ENCODE measurements at regions not wholly inside any gene's neighbourhood (a gene's known extent, or its start where the extent isn't known, plus 50 kb on each side); places are given as distances from the start of the nearest gene placed in this dataset.

DNA sequence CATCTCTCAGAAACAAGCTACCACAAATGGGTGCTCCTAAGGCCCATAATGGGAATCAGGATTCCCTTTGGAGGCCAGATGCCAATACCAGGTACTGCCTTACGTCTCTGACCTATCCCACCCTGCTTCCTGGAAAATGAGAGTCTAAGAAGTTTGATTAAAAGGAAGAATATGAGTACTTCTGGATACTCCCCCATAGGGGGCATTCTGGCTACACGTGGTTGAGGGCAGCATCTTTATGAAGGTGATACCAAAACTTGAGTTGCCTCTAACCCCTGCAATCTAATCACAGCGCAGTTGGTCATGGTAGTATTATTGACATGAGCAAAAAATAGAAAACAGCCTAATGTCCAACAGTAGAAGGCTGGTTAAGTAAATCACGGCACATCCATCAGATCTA, 184.2 kb upstream of the LHX5 start:
- CTCF ChIA-PET: no interaction called here
- DNase-seq: no peak

DNA sequence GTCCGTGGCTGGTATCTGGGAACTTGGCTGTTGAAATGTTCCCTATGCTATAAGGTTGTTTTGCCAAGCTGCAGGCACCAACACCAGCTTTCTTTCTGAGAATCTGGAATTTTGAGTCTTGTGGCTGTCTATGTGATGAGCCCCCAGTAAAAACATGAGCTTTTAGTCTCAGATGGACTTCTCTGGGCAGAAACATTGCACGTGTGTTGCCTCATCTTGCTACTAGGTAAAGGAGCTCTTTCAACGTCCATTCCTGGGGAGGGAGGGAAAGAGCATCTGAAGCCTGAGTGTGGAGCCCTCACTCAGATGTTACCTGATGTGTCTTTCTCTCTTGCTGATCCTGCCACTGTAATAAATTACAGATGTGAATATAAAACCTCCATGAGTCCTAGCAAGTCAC, 183.8 kb upstream of the LHX5 start:
- no peaks in the 10 kb centered on the region for H3K4me1 ChIP-seq (ENCODE audit: insufficient read depth, low read length)
- Mint-ChIP-seq H3K9me3 (peaks cover 3 to 20% (median 8%) of the 10 kb centered on the region in 5 donors), H3K27ac (no peak overlapping the region), H3K36me3 (no peaks in the 10 kb centered on the region), H3K4me1 (no peaks in the 10 kb centered on the region), H3K27me3 (peaks cover 5 to 10% of the 10 kb centered on the region in 2 donors), H3K4me3 (no peak overlapping the region)
- no peak overlapping the region for H3K4me3 ChIP-seq (ENCODE audit: low read length)
- no peaks in the 10 kb centered on the region for H3K9me3 ChIP-seq (ENCODE audit: low read length)
- CTCF ChIA-PET: no interaction called here
- no peak overlapping the region for H3K27ac ChIP-seq (ENCODE audit: low read depth, low read length)
- H3K36me3 ChIP-seq (ENCODE audit: insufficient read depth, low read length): no peaks in the 10 kb centered on the region
- DNase-seq: no peak
- POLR2A ChIA-PET: no interaction called here
- no peaks in the 10 kb centered on the region for H3K27me3 ChIP-seq (ENCODE audit: insufficient read depth, low read length, poor library complexity, severe bottlenecking)

More for the DNA sequence above, 184.2 kb upstream of the LHX5 start:
- Mint-ChIP-seq H3K36me3 (no peaks in the 10 kb centered on the region), H3K9me3 (peaks cover 3 to 20% (median 8%) of the 10 kb centered on the region in 5 donors), H3K4me1 (no peaks in the 10 kb centered on the region), H3K27ac (no peak overlapping the region), H3K27me3 (peaks cover 2 to 10% of the 10 kb centered on the region in 2 donors), H3K4me3 (no peak overlapping the region)
- Histone ChIP-seq H3K4me1 (ENCODE audit: insufficient read depth, low read length) (no peaks in the 10 kb centered on the region), H3K27ac (ENCODE audit: low read depth, low read length) (no peak overlapping the region), H3K27me3 (ENCODE audit: insufficient read depth, low read length, poor library complexity, severe bottlenecking) (no peaks in the 10 kb centered on the region), H3K9me3 (ENCODE audit: low read length) (no peaks in the 10 kb centered on the region), H3K4me3 (ENCODE audit: low read length) (no peak overlapping the region), H3K36me3 (ENCODE audit: insufficient read depth, low read length) (no peaks in the 10 kb centered on the region)
- POLR2A ChIA-PET: no interaction called here

GRCh38 chr12:113651662-113652061, 180.0 kb upstream of the LHX5 start:
- ChIA-PET CTCF (no interaction called here), POLR2A (no interaction called here)
- Histone ChIP-seq H3K27ac (ENCODE audit: low read depth, low read length) (no peak overlapping the region), H3K4me1 (ENCODE audit: insufficient read depth, low read length) (no peaks in the 10 kb centered on the region), H3K36me3 (ENCODE audit: insufficient read depth, low read length) (no peaks in the 10 kb centered on the region), H3K4me3 (ENCODE audit: low read length) (no peak overlapping the region), H3K27me3 (ENCODE audit: insufficient read depth, low read length, poor library complexity, severe bottlenecking) (no peaks in the 10 kb centered on the region), H3K9me3 (ENCODE audit: low read length) (no peaks in the 10 kb centered on the region)
- Mint-ChIP-seq H3K4me3 (no peak overlapping the region), H3K36me3 (no peaks in the 10 kb centered on the region), H3K9me3 (peaks cover 3 to 16% (median 6%) of the 10 kb centered on the region in 5 donors), H3K27ac (no peak overlapping the region), H3K4me1 (no peaks in the 10 kb centered on the region), H3K27me3 (peaks cover 22 to 26% of the 10 kb centered on the region in 2 donors)
- DNase-seq: no peak

- Histone ChIP-seq H3K27ac (ENCODE audit: low read depth, low read length) (peak overlapping the region; percentile 49), H3K4me3 (ENCODE audit: low read length) (no peak overlapping the region), H3K4me1 (ENCODE audit: insufficient read depth, low read length) (no peaks in the 10 kb centered on the region), H3K27me3 (ENCODE audit: insufficient read depth, low read length, poor library complexity, severe bottlenecking) (no peaks in the 10 kb centered on the region), H3K9me3 (ENCODE audit: low read length) (no peaks in the 10 kb centered on the region), H3K36me3 (ENCODE audit: insufficient read depth, low read length) (no peaks in the 10 kb centered on the region)
- no peak for DNase-seq
- Mint-ChIP-seq H3K36me3 (no peaks in the 10 kb centered on the region), H3K9me3 (peaks cover 3 to 10% (median 6%) of the 10 kb centered on the region in 5 donors), H3K27ac (no peak overlapping the region), H3K4me3 (no peak overlapping the region), H3K27me3 (peaks cover 24 to 34% of the 10 kb centered on the region in 2 donors), H3K4me1 (no peaks in the 10 kb centered on the region)
- ChIA-PET POLR2A (no interaction called here), CTCF (no interaction called here)
These were observed 178.8 kb upstream of the LHX5 start for GRCh38 chr12:113650476-113650875.

DNA sequence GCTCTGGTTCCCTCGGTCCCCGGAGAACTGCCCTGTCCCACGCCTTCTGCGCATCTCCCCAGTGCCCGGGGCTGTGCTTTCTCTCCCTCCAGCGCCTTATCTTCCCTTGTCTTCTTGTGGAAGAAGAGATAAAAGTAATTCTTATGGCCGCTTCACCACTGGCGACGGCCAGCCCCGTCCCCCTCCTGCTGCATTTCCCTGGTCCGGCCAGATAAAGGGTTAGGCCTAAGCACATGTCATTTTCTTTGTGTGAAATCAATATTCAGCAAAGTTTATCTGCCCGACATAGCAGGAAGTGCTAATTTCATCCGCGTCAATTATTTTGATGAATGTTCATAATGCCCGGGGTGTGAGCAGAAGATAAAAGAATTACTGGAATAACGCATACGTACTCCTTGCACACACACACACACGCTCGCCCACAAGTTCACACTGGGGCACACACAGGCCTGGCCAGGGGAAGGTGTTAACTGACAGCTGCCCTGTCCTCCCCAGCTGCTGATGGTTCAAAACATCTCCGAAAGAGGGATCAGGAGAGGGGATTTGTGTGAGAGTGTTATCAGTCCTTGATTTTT, 177.7 kb upstream of the LHX5 start:
- POLR2A ChIA-PET: no interaction called here

DNA sequence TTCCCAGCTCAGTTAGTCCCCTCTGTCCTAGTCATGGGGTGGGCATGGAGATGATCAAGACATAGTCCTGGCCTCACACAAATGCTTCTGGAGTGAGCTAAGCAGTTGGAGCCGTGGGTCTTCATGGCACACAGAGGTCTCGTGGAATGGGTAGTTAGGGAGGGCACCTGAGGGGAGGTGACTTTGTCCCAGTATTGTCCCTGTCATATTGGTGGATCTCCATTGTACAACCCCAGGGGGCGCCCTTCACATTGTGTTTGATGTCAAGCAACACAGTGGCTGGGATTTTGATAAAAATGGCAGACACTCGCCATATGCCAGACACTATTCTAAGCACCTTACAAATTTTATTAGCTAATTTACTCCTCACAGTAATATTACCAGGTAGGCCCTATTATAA, 175.4 kb upstream of the LHX5 start:
- Mint-ChIP-seq H3K27me3 (peaks cover 31 to 56% of the 10 kb centered on the region in 2 donors), H3K9me3 (peaks cover 0 to 2% (median 0%) of the 10 kb centered on the region in 5 donors), H3K4me3 (no peak overlapping the region), H3K36me3 (no peaks in the 10 kb centered on the region), H3K27ac (no peak overlapping the region), H3K4me1 (no peaks in the 10 kb centered on the region)
- ChIA-PET POLR2A (no interaction called here), CTCF (no interaction called here)
- Histone ChIP-seq H3K9me3 (ENCODE audit: low read length) (no peaks in the 10 kb centered on the region), H3K27me3 (ENCODE audit: insufficient read depth, low read length, poor library complexity, severe bottlenecking) (no peaks in the 10 kb centered on the region), H3K36me3 (ENCODE audit: insufficient read depth, low read length) (no peaks in the 10 kb centered on the region), H3K4me1 (ENCODE audit: insufficient read depth, low read length) (no peaks in the 10 kb centered on the region), H3K27ac (ENCODE audit: low read depth, low read length) (no peak overlapping the region), H3K4me3 (ENCODE audit: low read length) (no peak overlapping the region)
- DNase-seq: no peak

More for the DNA sequence above, 177.7 kb upstream of the LHX5 start:
- H3K36me3 ChIP-seq (ENCODE audit: insufficient read depth, low read length): no peaks in the 10 kb centered on the region
- no peak overlapping the region for H3K4me3 ChIP-seq (ENCODE audit: low read length)
- Mint-ChIP-seq H3K4me1 (no peaks in the 10 kb centered on the region), H3K27me3 (peaks cover 31 to 43% of the 10 kb centered on the region in 2 donors), H3K27ac (no peak overlapping the region), H3K9me3 (peaks cover 2 to 10% (median 3%) of the 10 kb centered on the region in 5 donors), H3K36me3 (no peaks in the 10 kb centered on the region), H3K4me3 (no peak overlapping the region)
- peak overlapping the region; percentile 49 for H3K27ac ChIP-seq (ENCODE audit: low read depth, low read length)
- H3K9me3 ChIP-seq (ENCODE audit: low read length): no peaks in the 10 kb centered on the region
- DNase-seq: no peak
- CTCF ChIA-PET: no interaction called here
- no peaks in the 10 kb centered on the region for H3K27me3 ChIP-seq (ENCODE audit: insufficient read depth, low read length, poor library complexity, severe bottlenecking)
- H3K4me1 ChIP-seq (ENCODE audit: insufficient read depth, low read length): no peaks in the 10 kb centered on the region

DNA sequence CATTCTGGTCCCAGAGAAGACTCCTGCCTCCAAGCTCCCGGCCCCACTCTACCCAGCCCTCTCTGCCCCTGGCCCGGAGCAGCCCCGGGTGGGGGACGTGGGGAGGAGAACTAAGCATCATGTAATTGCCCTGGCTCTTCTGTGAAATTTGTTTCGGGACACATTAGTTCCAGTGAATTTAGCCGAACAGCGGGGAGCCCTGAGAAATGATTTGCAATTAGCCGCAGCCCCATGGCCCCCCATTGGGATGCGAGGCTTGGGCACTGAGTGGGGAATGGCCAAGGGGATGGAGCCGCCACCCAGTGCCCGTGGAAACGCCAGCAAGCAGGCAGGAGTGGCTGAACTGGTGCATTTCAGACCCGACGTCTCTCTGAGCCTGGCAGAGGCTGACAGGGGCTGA, 173.9 kb upstream of the LHX5 start:
- Histone ChIP-seq H3K36me3 (ENCODE audit: insufficient read depth, low read length) (no peaks in the 10 kb centered on the region), H3K4me1 (ENCODE audit: insufficient read depth, low read length) (no peaks in the 10 kb centered on the region), H3K27ac (ENCODE audit: low read depth, low read length) (no peak overlapping the region), H3K27me3 (ENCODE audit: insufficient read depth, low read length, poor library complexity, severe bottlenecking) (no peaks in the 10 kb centered on the region), H3K4me3 (ENCODE audit: low read length) (no peak overlapping the region), H3K9me3 (ENCODE audit: low read length) (no peaks in the 10 kb centered on the region)
- Mint-ChIP-seq H3K36me3 (no peaks in the 10 kb centered on the region), H3K4me3 (no peak overlapping the region), H3K27me3 (peaks cover 35 to 65% of the 10 kb centered on the region in 2 donors), H3K9me3 (peaks cover 0 to 2% (median 0%) of the 10 kb centered on the region in 5 donors), H3K4me1 (no peaks in the 10 kb centered on the region), H3K27ac (no peak overlapping the region)
- no peak for DNase-seq
- ChIA-PET POLR2A (no interaction called here), CTCF (no interaction called here)

GRCh38 chr12:113645183-113645582, 173.5 kb upstream of the LHX5 start:
- Mint-ChIP-seq H3K27ac (no peak overlapping the region), H3K9me3 (peaks cover 0 to 2% (median 0%) of the 10 kb centered on the region in 5 donors), H3K36me3 (no peaks in the 10 kb centered on the region), H3K27me3 (peaks cover 33 to 68% of the 10 kb centered on the region in 2 donors), H3K4me1 (no peaks in the 10 kb centered on the region), H3K4me3 (no peak overlapping the region)
- POLR2A ChIA-PET: no interaction called here
- DNase-seq: no peak
- Histone ChIP-seq H3K27ac (ENCODE audit: low read depth, low read length) (no peak overlapping the region), H3K4me3 (ENCODE audit: low read length) (no peak overlapping the region), H3K36me3 (ENCODE audit: insufficient read depth, low read length) (no peaks in the 10 kb centered on the region), H3K4me1 (ENCODE audit: insufficient read depth, low read length) (no peaks in the 10 kb centered on the region), H3K9me3 (ENCODE audit: low read length) (no peaks in the 10 kb centered on the region), H3K27me3 (ENCODE audit: insufficient read depth, low read length, poor library complexity, severe bottlenecking) (no peaks in the 10 kb centered on the region)
- CTCF ChIA-PET: no interaction called here

All from CD8-positive, alpha-beta memory T cell (primary cell).